Lower leg skin (tissue), 4 donors: ENCODE measurements at regions not wholly inside any gene's neighbourhood (a gene's known extent, or its start where the extent isn't known, plus 50 kb on each side); places are given as distances from the start of the nearest gene placed in this dataset.
"Not testable (repeated sequence)": the region's sequence is repeated elsewhere in the genome, so short reads cannot be mapped to it uniquely, and the experiment has no call there.

Source experiments
- DNase-seq, 2 donors: peaks; one replicate each; pipeline ENCODE4 v3.0.0-alpha.2; 2019; ENCODE audit warnings: low spot score in 2 of 2
- H3K4me3 ChIP-seq: fragments of 200-600 bp; sonication (generic); 2 replicates; pipeline ENCODE4 v1.5.1; 2017; ENCODE audit warnings: mild to moderate bottlenecking, low read depth; ENCODE audit not compliant: poor library complexity, severe bottlenecking
- POLR2A ChIP-seq, 2 donors: fragments of 450-650 bp; IDR thresholded peaks; one replicate each; pipeline ENCODE4 v1.6.1; 2016 to 2017; ENCODE audit warnings: antibody characterized with exemption in 2 of 2, mild to moderate bottlenecking in 1 of 2, moderate library complexity in 1 of 2
- whole genome bisulfite sequencing, 2 donors: methylation state at CpG; one replicate each; pipeline ENCODE4 v1.1.5; 2018; 5-methylcytosine and 5-hydroxymethylcytosine counted together
- intact Hi-C: fragments of 100-400 bp; cut with DNase I; formaldehyde crosslinking; loops from one replicate; pipeline ENCODE4 v1.15.0; 2023; ENCODE audit warnings: low total_unique reads
- TF ChIP-seq, protein P1 (sequence below), 3 donors: fragments of 450-650 bp; IDR thresholded peaks; one replicate each; pipeline ENCODE4 v1.5.1; 2016; ENCODE audit warnings: antibody characterized with exemption in 3 of 3, mild to moderate bottlenecking in 3 of 3, moderate library complexity in 2 of 3

DNA sequence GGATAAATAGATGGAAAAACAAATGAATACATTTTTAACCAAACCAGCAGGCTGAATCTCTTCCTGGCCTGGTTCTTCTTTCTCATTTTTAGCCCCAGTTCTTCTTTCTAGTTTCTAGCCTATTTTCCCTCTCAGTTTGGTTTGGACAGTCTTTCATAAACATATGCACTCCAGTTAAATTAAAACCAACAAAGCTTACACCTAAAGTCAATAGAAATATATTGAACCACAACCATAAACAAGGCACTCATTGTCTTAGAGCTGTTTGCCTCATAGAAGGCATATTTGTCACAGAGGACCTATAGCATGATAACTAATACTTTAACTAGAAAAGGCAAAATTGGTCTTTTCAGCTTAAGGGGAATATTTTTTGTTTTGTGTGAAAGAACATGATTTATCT, 638.3 kb downstream of the NR2F1-AS1 start:
- intact Hi-C loops, result no loop called here
- DNase-seq, result no peak
- no peak for TF ChIP-seq POLR2A (IDR thresholded peaks at IDR 0.05)
- TF ChIP-seq, protein P1, sequence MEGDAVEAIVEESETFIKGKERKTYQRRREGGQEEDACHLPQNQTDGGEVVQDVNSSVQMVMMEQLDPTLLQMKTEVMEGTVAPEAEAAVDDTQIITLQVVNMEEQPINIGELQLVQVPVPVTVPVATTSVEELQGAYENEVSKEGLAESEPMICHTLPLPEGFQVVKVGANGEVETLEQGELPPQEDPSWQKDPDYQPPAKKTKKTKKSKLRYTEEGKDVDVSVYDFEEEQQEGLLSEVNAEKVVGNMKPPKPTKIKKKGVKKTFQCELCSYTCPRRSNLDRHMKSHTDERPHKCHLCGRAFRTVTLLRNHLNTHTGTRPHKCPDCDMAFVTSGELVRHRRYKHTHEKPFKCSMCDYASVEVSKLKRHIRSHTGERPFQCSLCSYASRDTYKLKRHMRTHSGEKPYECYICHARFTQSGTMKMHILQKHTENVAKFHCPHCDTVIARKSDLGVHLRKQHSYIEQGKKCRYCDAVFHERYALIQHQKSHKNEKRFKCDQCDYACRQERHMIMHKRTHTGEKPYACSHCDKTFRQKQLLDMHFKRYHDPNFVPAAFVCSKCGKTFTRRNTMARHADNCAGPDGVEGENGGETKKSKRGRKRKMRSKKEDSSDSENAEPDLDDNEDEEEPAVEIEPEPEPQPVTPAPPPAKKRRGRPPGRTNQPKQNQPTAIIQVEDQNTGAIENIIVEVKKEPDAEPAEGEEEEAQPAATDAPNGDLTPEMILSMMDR (IDR thresholded peaks at IDR 0.05), result no peak
- H3K4me3 ChIP-seq, result no peak overlapping the region

DNA sequence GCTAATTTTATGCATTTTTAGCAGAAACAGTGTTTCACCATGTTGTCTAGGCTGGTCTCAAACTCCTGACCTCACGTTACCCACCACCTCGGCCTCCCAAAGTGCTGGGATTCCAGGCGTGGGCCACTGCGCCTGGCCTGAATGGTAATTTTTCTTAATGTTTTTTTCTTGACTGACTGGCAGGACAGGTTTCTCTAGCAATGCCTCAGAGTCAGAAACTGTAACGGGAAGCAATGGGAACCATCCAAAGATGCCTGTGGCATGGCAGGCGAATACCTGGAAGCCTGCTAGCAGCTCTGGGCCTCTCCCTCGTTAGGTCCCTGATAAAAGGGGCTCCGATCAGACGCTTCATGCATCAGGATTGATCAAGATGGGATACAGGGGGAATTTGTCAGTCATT, 639.2 kb downstream of the NR2F1-AS1 start:
- DNase-seq, result no peak
- TF ChIP-seq, protein P1 (IDR thresholded peaks at IDR 0.05), result no peak
- no peak for TF ChIP-seq POLR2A (IDR thresholded peaks at IDR 0.05)
- intact Hi-C loops, result no loop called here
- no peak overlapping the region for H3K4me3 ChIP-seq
- WGBS, 2 donors, result 55 to 69% methylated on average over 9 of the region's 9 CpGs

DNA sequence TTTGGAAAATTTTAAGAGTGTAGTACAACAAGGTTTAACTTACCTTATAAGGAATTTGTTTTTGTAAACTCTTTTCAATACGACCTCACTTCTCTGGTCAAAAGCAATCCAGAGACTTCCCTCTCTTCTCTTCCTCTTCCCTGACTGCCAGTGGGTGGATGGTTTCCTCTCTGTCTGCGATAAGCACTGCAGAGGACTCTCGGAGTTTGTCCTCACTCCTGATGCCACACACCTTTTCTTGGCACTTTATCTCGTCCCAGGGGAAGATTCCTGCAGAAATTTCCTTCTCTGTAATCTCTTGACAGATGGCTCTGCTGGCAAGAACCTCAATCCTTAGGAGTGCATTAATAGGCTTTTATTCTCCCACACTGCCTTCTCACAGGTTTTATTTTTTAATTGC, 641.6 kb downstream of the NR2F1-AS1 start:
- 16 to 19% methylated on average over 4 of the region's 4 CpGs for WGBS, 2 donors
- no peak for TF ChIP-seq POLR2A (IDR thresholded peaks at IDR 0.05)
- TF ChIP-seq, protein P1 (IDR thresholded peaks at IDR 0.05), result no peak
- DNase-seq, result no peak
- intact Hi-C loops, result no loop called here
- no peak overlapping the region for H3K4me3 ChIP-seq

DNA sequence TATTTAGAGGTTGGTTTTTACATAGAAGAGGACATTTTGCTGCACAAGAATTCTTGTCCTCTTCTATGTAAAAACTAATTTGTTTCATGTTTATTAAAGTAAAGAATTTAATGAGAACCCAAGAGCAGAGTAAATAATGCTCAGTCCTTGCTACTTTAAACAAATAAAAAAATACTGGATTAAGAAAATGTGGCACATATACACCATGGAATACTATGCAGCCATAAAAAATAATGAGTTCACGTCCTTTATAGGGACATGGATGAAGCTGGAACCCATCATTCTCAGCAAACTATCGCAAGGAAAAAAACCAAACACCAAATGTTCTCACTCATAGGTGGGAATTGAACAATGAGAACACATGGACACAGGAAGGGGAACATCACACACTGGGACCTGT, 643.6 kb downstream of the NR2F1-AS1 start:
- 75 to 78% methylated on average over 2 of the region's 2 CpGs for WGBS, 2 donors
- intact Hi-C loops, H3K4me3 ChIP-seq, DNase-seq: not testable (repeated sequence)

DNA sequence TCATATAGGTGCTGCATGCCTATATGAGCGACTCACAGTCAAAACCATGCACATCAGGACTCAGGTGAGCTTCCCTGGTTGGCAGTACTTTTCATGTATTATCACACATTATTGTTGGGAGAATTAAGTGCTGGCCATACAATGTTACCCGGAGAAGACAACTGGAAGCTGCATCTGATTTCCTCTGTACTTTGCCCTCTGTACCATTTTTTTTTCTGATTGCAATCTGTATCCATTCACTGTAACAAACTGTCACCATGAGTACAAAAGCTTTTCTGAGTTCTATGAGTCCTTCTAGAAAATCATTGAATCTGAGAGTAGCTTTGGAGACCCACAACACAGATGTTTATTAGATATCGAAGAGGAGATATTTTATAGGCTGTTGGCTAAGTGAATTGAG, 651.0 kb downstream of the NR2F1-AS1 start:
- intact Hi-C loops, result no loop called here

DNA sequence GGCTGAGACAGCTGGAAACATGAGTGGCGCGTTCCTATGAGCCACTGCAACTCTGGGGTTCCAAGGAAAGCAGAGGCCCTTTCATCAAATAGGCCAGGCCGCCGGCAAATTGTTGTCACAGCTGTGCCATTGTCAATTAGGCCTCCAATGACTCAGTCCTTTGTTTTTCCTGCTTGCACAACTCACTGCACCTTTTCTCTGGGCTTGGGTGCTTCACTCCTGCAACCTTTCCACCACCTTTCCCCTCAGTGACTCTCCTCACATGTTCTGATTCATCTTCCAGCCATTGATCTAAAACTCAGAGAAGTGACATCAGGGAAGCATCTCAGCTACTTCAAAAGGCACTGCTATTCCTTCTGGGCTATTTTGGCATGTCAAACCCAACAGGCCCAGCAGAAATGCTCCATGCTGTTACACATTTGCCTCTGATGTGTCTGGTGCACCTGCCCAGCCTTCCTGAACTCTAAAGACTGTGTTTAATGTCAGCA, 653.7 kb downstream of the NR2F1-AS1 start:
- 56 to 61% methylated on average over 4 of the region's 4 CpGs for WGBS, 2 donors
- DNase-seq, result no peak
- no peak overlapping the region for H3K4me3 ChIP-seq
- intact Hi-C loops, result no loop called here
- TF ChIP-seq, protein P1 (IDR thresholded peaks at IDR 0.05), result no peak
- TF ChIP-seq POLR2A (IDR thresholded peaks at IDR 0.05), result no peak

More for the DNA sequence above, 651.0 kb downstream of the NR2F1-AS1 start:
- no peak overlapping the region for H3K4me3 ChIP-seq
- TF ChIP-seq POLR2A (IDR thresholded peaks at IDR 0.05), result no peak
- TF ChIP-seq, protein P1 (IDR thresholded peaks at IDR 0.05), result no peak
- 67 to 68% methylated on average over 3 of the region's 3 CpGs for WGBS, 2 donors
- DNase-seq, result no peak
